HG03565 (cell line): ENCODE measurements at regions not wholly inside any gene's neighbourhood (a gene's known extent, or its start where the extent isn't known, plus 50 kb on each side); places are given as distances from the start of the nearest gene placed in this dataset.
A peak's percentile ranks its signal among the peaks of the same experiment; 100 is the strongest.

Source experiments
- ATAC-seq: cut with Tn5 transposase; IDR thresholded peaks from one replicate; pipeline ENCODE4 v1.9.1; 2021; ENCODE audit warnings: mild to moderate bottlenecking, moderate library complexity; ENCODE audit not compliant: unreplicated experiment

- no peak for ATAC-seq
Observed at GRCh38 chr6:105797983-105798453, 288.1 kb upstream of the PRDM1 start.

DNA sequence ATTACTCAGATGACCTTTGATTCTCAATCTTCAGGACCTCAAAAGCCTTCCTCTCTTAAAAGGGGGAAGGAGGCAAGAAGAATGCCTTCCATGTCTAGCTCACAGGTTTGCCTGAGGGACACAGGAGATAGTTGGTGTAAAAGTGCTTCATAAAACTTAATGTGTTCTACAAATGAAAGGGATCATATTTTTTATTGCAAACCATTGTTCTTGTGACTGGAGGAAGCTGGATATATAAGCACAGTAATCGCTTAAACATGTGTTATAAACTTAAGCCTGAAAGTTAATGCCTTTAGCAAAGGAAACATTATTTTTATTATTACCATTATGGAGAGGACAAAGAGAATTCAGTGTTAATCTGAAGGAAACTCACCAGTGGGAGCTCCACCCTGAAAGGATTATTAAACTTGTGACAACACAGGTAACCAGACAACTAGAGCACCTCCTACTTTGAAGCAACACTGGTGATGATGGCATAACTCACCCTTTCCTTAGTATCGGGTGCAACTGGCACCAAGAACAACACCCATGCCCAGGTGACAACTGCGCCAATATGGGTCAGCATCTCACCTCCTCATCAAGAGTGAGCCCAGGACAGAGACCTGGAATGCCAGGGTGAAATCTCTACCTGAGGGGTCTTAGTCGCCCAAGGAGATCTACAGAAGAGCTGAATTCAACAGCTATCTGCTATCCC is 288.7 kb upstream of the PRDM1 start:
- no peak for ATAC-seq

GRCh38 chr6:105795913-105796517 is 290.1 kb upstream of the PRDM1 start:
- ATAC-seq = no peak

- no peak for ATAC-seq
Observed at GRCh38 chr6:105795366-105795765, 290.8 kb upstream of the PRDM1 start.

DNA sequence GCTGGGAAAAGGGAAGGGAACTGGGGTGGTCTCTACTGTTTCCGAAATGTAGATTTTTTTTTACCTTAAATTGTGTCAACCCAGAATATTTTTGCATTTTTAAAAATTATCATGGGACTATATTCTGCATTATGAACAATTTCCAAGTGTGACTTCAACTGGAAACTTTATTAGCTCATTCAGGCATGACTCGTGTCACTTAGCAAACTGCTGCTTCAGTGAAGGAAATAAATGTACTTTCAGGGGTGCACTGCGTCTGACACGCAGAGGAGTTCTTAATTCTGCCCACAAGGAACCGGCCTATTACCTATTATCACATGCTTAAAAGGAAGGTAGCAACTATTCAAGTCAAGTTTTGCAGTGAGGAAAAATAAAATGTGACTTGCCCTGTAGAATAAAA is 291.3 kb upstream of the PRDM1 start:
- no peak for ATAC-seq

- no peak for ATAC-seq
Observed at GRCh38 chr6:105794239-105794638, 291.9 kb upstream of the PRDM1 start.

DNA sequence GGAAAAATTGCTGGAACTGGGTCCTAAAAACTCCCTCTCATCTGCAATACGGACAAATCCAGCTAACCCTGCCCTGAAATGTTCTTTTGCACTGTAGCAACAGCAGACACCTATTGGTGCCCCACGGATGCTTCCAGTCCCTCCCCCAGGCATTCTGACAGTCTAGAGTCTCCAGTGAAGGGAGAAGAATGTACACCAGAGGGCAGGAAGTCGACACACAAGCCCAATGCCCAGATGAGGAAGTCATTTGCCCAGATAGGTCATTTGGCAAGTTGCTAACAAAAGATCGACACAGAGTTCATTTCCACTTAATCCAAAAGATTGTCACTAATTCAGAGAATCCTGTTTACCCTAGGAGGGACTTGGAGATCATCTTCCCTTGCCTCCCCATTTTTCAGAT is 293.0 kb upstream of the PRDM1 start:
- no peak for ATAC-seq

DNA sequence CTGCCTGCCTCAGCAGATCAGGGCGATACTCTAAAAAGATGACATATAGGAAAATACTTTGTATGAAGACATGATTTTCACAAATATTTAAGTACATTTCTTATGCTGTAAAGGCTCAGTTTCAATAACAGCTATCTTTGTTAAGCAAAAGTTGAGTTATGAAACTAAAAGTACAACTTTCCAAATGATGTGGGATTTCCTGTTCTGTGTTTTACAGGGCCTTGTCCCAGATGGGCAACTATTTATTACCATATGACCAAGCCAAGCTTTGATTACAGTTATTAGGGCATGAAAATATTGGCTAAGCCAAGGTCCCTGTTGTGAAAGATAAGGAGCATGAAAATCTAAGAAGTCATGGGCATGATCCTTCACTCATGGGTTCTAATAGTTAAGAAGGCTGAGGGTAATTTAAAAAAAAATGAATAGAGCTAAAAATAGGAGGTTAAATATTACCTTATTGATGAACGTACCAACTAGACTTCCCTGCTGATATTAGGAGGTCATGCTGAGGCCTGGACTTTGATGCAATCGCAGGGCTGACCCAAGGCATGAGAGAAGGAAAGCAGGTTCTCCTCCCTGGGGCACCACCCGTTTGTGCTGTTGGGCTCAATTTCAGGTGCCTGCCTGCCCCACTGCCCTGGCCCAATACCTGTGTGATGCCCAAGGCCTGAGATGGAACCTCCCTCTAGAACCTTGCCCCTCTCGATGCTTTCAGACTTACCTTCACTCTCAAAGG is 294.4 kb upstream of the PRDM1 start:
- ATAC-seq = peak; percentile 37

GRCh38 chr6:105791179-105791578 is 295.0 kb upstream of the PRDM1 start:
- no peak for ATAC-seq

DNA sequence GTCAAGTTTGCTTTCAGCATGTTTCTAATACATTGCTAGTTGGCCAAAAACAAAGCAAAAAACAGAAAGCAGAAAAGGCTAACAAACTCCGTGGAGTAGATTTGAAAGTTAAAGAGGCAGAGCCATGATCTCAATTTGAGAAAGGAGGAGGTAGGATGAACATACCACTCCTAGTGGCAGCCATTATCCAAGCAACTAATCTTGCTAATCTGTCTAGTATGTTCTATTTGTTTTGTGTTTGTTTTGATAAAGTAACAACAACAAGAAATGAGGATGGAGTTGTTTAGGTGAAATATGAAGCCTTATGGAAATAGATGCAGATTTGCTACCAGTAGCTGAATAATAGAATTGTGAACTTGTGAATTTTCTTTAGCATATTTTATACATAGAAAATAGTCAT is 295.5 kb upstream of the PRDM1 start:
- ATAC-seq = no peak

- ATAC-seq = no peak
Observed at GRCh38 chr6:105789935-105790334, 296.2 kb upstream of the PRDM1 start.

DNA sequence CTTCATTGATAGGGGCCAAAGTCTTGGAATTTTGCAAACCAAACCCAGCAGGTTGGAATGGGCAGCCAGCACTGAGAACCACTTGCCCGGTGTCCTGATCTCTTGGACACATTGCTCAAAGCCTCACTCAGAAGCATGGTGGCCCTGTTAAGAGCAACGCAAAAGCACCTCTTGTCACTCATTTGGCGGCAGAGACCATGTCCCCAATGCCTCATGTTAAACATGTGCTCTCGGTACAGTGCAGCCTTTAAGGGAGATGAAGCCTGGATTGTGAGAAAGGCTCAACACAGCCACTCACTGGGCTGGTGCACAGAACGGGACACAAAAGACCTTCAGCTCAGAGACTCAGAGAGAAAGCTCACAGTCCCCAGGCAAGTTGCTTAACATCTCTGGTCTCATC is 298.4 kb upstream of the PRDM1 start:
- ATAC-seq = no peak

- ATAC-seq = peak; percentile 59
Observed at GRCh38 chr6:105786890-105787655, 299.1 kb upstream of the PRDM1 start.

DNA sequence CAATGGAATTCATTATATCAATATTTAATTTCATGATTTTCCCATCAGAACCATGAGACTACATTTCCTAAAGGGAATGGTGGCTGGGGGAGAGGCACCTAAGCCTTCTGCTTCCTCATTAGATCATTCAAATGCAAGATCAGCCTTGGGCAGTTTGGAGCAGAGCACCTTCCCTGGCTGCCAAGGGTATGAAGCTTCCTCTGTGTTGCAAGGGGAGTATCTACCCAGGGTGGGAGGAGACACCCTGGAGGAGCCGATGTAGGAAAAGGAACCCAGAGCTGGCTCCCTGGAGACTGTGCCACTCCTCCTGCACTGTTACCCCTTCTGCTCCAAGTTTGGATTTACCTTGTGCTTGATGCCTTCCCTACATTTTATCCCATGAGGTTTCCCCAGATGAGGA is 299.7 kb upstream of the PRDM1 start:
- ATAC-seq = no peak

GRCh38 chr6:105785066-105785811 is 300.9 kb upstream of the PRDM1 start:
- no peak for ATAC-seq

DNA sequence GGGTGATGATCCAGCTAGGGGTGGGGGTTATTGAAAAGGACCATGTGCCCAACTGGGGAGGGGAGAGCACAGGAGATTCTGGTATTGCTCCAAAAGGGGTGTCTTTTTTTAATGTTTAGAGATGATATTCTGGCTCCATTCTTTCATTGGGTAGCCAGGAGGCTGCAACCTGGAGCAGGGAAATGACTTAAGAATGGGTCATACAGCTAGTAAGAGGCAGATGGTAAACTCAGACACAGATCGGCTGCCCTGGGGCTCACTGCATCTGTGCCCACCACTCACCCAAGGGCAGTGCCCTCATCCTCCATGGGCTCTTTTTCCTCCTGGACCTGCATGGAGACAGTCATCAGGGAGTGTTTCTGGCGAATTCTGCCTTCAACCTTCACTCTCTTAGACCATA is 302.0 kb upstream of the PRDM1 start:
- ATAC-seq = no peak

DNA sequence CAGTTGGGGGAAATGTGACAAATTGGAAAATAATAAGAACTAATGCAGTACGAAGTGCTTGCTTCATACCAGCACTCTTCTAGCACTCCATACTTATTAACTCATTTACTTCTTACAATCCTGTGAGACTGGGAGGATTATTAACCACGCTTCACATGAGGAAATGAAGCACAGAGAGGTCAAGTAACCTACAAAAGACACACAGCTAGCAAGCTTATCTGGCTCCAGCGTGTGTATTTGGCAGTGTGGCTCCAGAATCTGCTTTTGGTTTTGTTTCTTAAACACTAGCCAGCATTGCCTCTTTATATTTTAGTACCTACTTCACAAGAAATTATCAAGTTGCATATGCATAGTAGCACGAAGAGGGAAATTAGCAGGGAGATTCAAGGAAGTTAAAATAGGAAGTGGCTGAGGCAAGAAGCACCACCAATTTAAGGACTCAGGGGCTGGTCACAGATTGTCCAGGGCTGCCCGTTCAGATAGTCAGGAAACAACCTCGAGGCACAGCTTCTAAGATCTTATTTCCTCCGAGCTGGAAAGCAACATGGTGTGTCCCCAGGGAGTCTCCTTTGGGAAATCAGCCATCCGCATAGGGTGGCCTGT is 302.7 kb upstream of the PRDM1 start:
- ATAC-seq = no peak

- ATAC-seq = no peak
Observed at GRCh38 chr6:105781915-105782314, 304.2 kb upstream of the PRDM1 start.

GRCh38 chr6:105781248-105781647 is 304.9 kb upstream of the PRDM1 start:
- no peak for ATAC-seq

GRCh38 chr6:105780146-105780860 is 305.8 kb upstream of the PRDM1 start:
- ATAC-seq = no peak
